CD4-positive, alpha-beta T cell treated with Interleukin-15 for 4 hours (primary cell): ENCODE measurements at regions not wholly inside any gene's neighbourhood (a gene's known extent, or its start where the extent isn't known, plus 50 kb on each side); places are given as distances from the start of the nearest gene placed in this dataset.
"Not testable (repeated sequence)": the region's sequence is repeated elsewhere in the genome, so short reads cannot be mapped to it uniquely, and the experiment has no call there.

Source experiments
- DNase-seq: peaks from one replicate; pipeline ENCODE4 v3.0.0-alpha.2; 2020; ENCODE audit warnings: low spot score

GRCh38 chr4:4666693-4667621 is 125.1 kb upstream of the STX18 start:
- no peak for DNase-seq

- DNase-seq, result no peak
Observed at GRCh38 chr4:4666187-4666586, 124.3 kb upstream of the STX18 start.

GRCh38 chr4:4664234-4664633 is 122.4 kb upstream of the STX18 start:
- DNase-seq, result no peak

GRCh38 chr4:4663028-4663427 is 121.2 kb upstream of the STX18 start:
- DNase-seq, result no peak

GRCh38 chr4:4662230-4662629 is 120.4 kb upstream of the STX18 start:
- DNase-seq, result no peak

- DNase-seq, result no peak
Observed at GRCh38 chr4:4659871-4660651, 118.2 kb upstream of the STX18 start.

GRCh38 chr4:4658052-4658451 is 116.2 kb upstream of the STX18 start:
- no peak for DNase-seq

- DNase-seq, result no peak
Observed at GRCh38 chr4:4656977-4657376, 115.1 kb upstream of the STX18 start.

GRCh38 chr4:4655901-4656300 is 114.1 kb upstream of the STX18 start:
- no peak for DNase-seq

- no peak for DNase-seq
Observed at GRCh38 chr4:4655011-4655410, 113.2 kb upstream of the STX18 start.

GRCh38 chr4:4651811-4652755 is 110.2 kb upstream of the STX18 start:
- DNase-seq, result no peak

- no peak for DNase-seq
Observed at GRCh38 chr4:4647041-4647440, 105.2 kb upstream of the STX18 start.

- no peak for DNase-seq
Observed at GRCh38 chr4:4645743-4646142, 103.9 kb upstream of the STX18 start.

- not testable (repeated sequence) for DNase-seq
Observed at GRCh38 chr4:4644277-4644676, 102.4 kb upstream of the STX18 start.

GRCh38 chr4:4643743-4644142 is 101.9 kb upstream of the STX18 start:
- not testable (repeated sequence) for DNase-seq

- no peak for DNase-seq
Observed at GRCh38 chr4:4643306-4643705, 101.5 kb upstream of the STX18 start.

GRCh38 chr4:4642496-4643000 is 100.7 kb upstream of the STX18 start:
- no peak for DNase-seq

GRCh38 chr4:4641661-4642495 is 100.0 kb upstream of the STX18 start:
- no peak for DNase-seq

- DNase-seq, result no peak
Observed at GRCh38 chr4:4641254-4641653, 99.4 kb upstream of the STX18 start.

GRCh38 chr4:4640692-4641091 is 98.8 kb upstream of the STX18 start:
- no peak for DNase-seq

GRCh38 chr4:4639370-4639769 is 97.5 kb upstream of the STX18 start:
- DNase-seq, result no peak
